Endothelial cell of umbilical vein (primary cell): ENCODE measurements at regions not wholly inside any gene's neighbourhood (a gene's known extent, or its start where the extent isn't known, plus 50 kb on each side); places are given as distances from the start of the nearest gene placed in this dataset.

Experiments used
- BruUV-seq: library from RNA; stranded (reverse); fragments of 400-500 nt; replicated peaks from 2 replicates; lab custom pipeline; 2021; lab: Mats Ljungman, UMichigan
- CTCF ChIA-PET: fragments of 300-600, 350-600 bp; sonication (Branson Sonifier 250); formaldehyde crosslinking; loops from one replicate; lab custom pipeline; 2021; ENCODE audit warnings: antibody characterized with exemption, inconsistent platforms; lab: Charles Lee
- POLR2A ChIA-PET: fragments of 300-600, 350-600 bp; sonication (Branson Sonifier 250); formaldehyde crosslinking; loops from one replicate; lab custom pipeline; 2021; ENCODE audit warnings: antibody characterized with exemption, inconsistent platforms; lab: Charles Lee
- DNase-seq: peaks from one replicate; pipeline ENCODE4 v3.0.0-alpha.2; 2011; ENCODE audit warnings: low read depth, low spot score
- FAIRE-seq: peaks from 2 replicates; lab custom pipeline; 2011; peaks lifted over from hg19 to GRCh38; lab: Jason Lieb, UNC
- H2AFZ ChIP-seq: 2 replicates; pipeline ENCODE4 v1.6.0; 2012; ENCODE audit warnings: low read depth, low read length, control low read depth, inconsistent platforms
- H3K27ac ChIP-seq: 2 replicates; pipeline ENCODE4 v1.5.1; 2011; ENCODE audit warnings: low read depth, mild to moderate bottlenecking, control low read depth, low read length, moderate library complexity; ENCODE audit not compliant: insufficient read depth
- H3K27me3 ChIP-seq, 2 experiments: 2 replicates each; pipeline versions ENCODE4 v1.6.0 to v1.6.1; 2011; ENCODE audit warnings: low read length in 2 of 2, mixed read lengths in 1 of 2; ENCODE audit not compliant: control insufficient read depth in 2 of 2, insufficient read depth in 2 of 2
- H3K36me3 ChIP-seq, 2 experiments: 2 replicates in 1 of 2; 3 replicates in 1 of 2; pipeline ENCODE4 v1.5.1; 2011; ENCODE audit warnings: low read length in 2 of 2, mild to moderate bottlenecking in 1 of 2, moderate library complexity in 1 of 2; ENCODE audit not compliant: control insufficient read depth in 2 of 2, insufficient read depth in 2 of 2; ENCODE audit errors: extremely low read depth in 1 of 2
- H3K4me1 ChIP-seq: 3 replicates; pipeline ENCODE4 v1.5.1; 2011; ENCODE audit warnings: mild to moderate bottlenecking, low read length; ENCODE audit not compliant: control insufficient read depth, insufficient read depth; ENCODE audit errors: extremely low read depth
- H3K4me2 ChIP-seq: 2 replicates; pipeline ENCODE4 v1.6.1; 2011; ENCODE audit warnings: low read length, control low read depth, mixed read lengths; ENCODE audit not compliant: insufficient read depth
- H3K4me3 ChIP-seq, 3 experiments: fragments of 200-600 bp in 1 of 3; sonication (generic), shearing (Covaris generic) in 1 of 3; replicated peaks in 1 of 3; 2 replicates each; pipeline ENCODE4 v1.5.1; 2011 to 2016; ENCODE audit warnings: control low read depth in 3 of 3, low read length in 3 of 3, mild to moderate bottlenecking in 2 of 3, inconsistent platforms in 1 of 3, low read depth in 1 of 3, moderate library complexity in 1 of 3; ENCODE audit not compliant: insufficient read depth in 1 of 3
- H3K79me2 ChIP-seq: 2 replicates; pipeline ENCODE4 v1.6.0; 2012; ENCODE audit warnings: low read length, inconsistent platforms; ENCODE audit not compliant: control insufficient read depth, insufficient read depth
- H3K9ac ChIP-seq: replicated peaks from 2 replicates; pipeline ENCODE3; 2011; ENCODE audit warnings: low read length, control low read depth; ENCODE audit not compliant: insufficient read depth; ENCODE audit errors: extremely low read depth
- H3K9me1 ChIP-seq: replicated peaks from 3 replicates; pipeline ENCODE4 v1.6.0; 2011; ENCODE audit warnings: mild to moderate bottlenecking, low read length; ENCODE audit not compliant: control insufficient read depth, insufficient read depth; ENCODE audit errors: extremely low read depth
- H3K9me3 ChIP-seq: replicated peaks from 2 replicates; pipeline ENCODE4 v1.5.1; 2012; ENCODE audit warnings: low read length, inconsistent platforms; ENCODE audit not compliant: control insufficient read depth, insufficient read depth
- H4K20me1 ChIP-seq: replicated peaks from 2 replicates; pipeline ENCODE3; 2011; ENCODE audit warnings: mild to moderate bottlenecking, low read length; ENCODE audit not compliant: control insufficient read depth, insufficient read depth; ENCODE audit errors: extremely low read depth
- CTCF ChIP-seq, 2 donors: IDR thresholded peaks; 1 replicate in 1 of 2; 2 replicates in 1 of 2; pipeline ENCODE4 v1.5.1; 2011; ENCODE audit warnings: low read length in 2 of 2, mild to moderate bottlenecking in 2 of 2, moderate library complexity in 2 of 2, control low read depth in 1 of 2, inconsistent platforms in 1 of 2, low read depth in 1 of 2; ENCODE audit not compliant: insufficient read depth in 1 of 2; ENCODE audit errors: extremely low read depth in 1 of 2
- EZH2 ChIP-seq: IDR thresholded peaks from 2 replicates; pipeline ENCODE4 v1.6.1; 2012; ENCODE audit warnings: borderline replicate concordance, low read depth, mild to moderate bottlenecking, moderate library complexity, low read length, inconsistent platforms; ENCODE audit not compliant: severe bottlenecking
- FOS ChIP-seq: IDR thresholded peaks from 2 replicates; pipeline ENCODE4 v1.6.1; 2011; ENCODE audit warnings: mild to moderate bottlenecking, low read length, moderate library complexity, borderline replicate concordance; ENCODE audit not compliant: insufficient read depth
- GATA2 ChIP-seq: IDR thresholded peaks from 2 replicates; pipeline ENCODE4 v1.7.0; 2011; ENCODE audit warnings: low read depth, mild to moderate bottlenecking, moderate library complexity, mixed read lengths, low read length; ENCODE audit not compliant: insufficient read length, insufficient read depth
- JUN ChIP-seq: IDR thresholded peaks from 2 replicates; pipeline ENCODE4 v1.6.1; 2011; ENCODE audit warnings: borderline replicate concordance, low read depth; ENCODE audit not compliant: insufficient read length, insufficient read depth
- MAX ChIP-seq: IDR thresholded peaks from 2 replicates; pipeline ENCODE4 v1.6.1; 2011; ENCODE audit not compliant: insufficient read depth, insufficient read length
- MYC ChIP-seq: IDR thresholded peaks from one replicate; pipeline ENCODE4 v1.6.1; 2011; ENCODE audit warnings: mild to moderate bottlenecking, low read depth, low read length
- POLR2A ChIP-seq: IDR thresholded peaks from 2 replicates; pipeline ENCODE4 v1.6.1; 2012; ENCODE audit warnings: low read depth, mild to moderate bottlenecking, control low read depth, low read length
- POLR2AphosphoS5 ChIP-seq: IDR thresholded peaks from 2 replicates; pipeline ENCODE4 v1.6.1; 2012; ENCODE audit warnings: low read depth, mild to moderate bottlenecking, control low read depth, low read length, moderate library complexity; ENCODE audit not compliant: insufficient read depth
- dilution Hi-C: fragments of 300-500 bp; cut with MboI; formaldehyde crosslinking; loops from one replicate; pipeline ENCODE4 v1.15.0; 2019; ENCODE audit warnings: low sequenced_read_pairs; ENCODE audit not compliant: extremely low pct_ligation_motif_present
- intact Hi-C: fragments of 100-400 bp; cut with micrococcal nuclease; formaldehyde crosslinking; loops from one replicate; pipeline ENCODE4 v1.10.0; 2022

GRCh38 chr1:115479055-115479482 is 141.0 kb upstream of the NGF start:
- H3K27me3 ChIP-seq, result peaks cover 0 to 4% of the 10 kb centered on the region in 2 experiments
- H3K27ac ChIP-seq, result no peak overlapping the region
- no peaks in the 10 kb centered on the region for H3K36me3 ChIP-seq
- H4K20me1 ChIP-seq, result no peaks in the 10 kb centered on the region
- BruUV-seq, result no TSS peak
- no peak overlapping the region for H3K9ac ChIP-seq
- ChIA-PET CTCF (no interaction called here), POLR2A (no interaction called here)
- no peak overlapping the region for H3K4me3 ChIP-seq
- H3K9me1 ChIP-seq, result no peaks in the 10 kb centered on the region
- no peak overlapping the region for H3K4me2 ChIP-seq
- intact Hi-C loops, result no loop called here
- FAIRE-seq (no peak), DNase-seq (no peak)
- dilution Hi-C loops, result no loop called here
- H3K79me2 ChIP-seq, result no peaks in the 10 kb centered on the region
- H3K9me3 ChIP-seq, result no peaks in the 10 kb centered on the region
- no peaks in the 10 kb centered on the region for H3K4me1 ChIP-seq
- H2AFZ ChIP-seq, result no peak overlapping the region
- TF ChIP-seq GATA2 (no peak), FOS (no peak), POLR2AphosphoS5 (no peak), MYC (no peak), POLR2A (no peak), EZH2 (no peak), CTCF (IDR thresholded peaks at IDR 0.05; ENCODE audit: extremely low read depth in 1 of 2, insufficient read depth in 1 of 2, low read depth in 1 of 2, low read length in 2 of 2) (no peak), MAX (no peak), JUN (no peak)
